IMR-90 (cell line): ENCODE measurements at regions not wholly inside any gene's neighbourhood (a gene's known extent, or its start where the extent isn't known, plus 50 kb on each side); places are given as distances from the start of the nearest gene placed in this dataset.

Experiments
- ATAC-seq: fragments of 200-7000 bp; cut with Tn5 transposase; 2 replicates; pipeline ENCODE4 v1.9.1; 2020; ENCODE audit warnings: low read depth, mild to moderate bottlenecking, moderate library complexity
- BruUV-seq: library from RNA; stranded (reverse); fragments of 400-500 nt; replicated peaks from 2 replicates; lab custom pipeline; 2021; lab: Mats Ljungman, UMichigan
- CTCF ChIA-PET: fragments of 300-600 bp; formaldehyde crosslinking; extraction: SDS; loops from one replicate; lab custom pipeline; 2021; ENCODE audit warnings: antibody characterized with exemption; lab: Yijun Ruan, JAX
- POLR2A ChIA-PET: fragments of 300-600 bp; sonication (Branson Sonifier 250); formaldehyde crosslinking; loops from one replicate; lab custom pipeline; 2022; ENCODE audit warnings: antibody characterized with exemption; ENCODE audit not compliant: unreplicated experiment; lab: Charles Lee
- DNase-seq: peaks from one replicate; pipeline ENCODE4 v3.0.0; 2013
- H2AFZ ChIP-seq: replicated peaks from 2 replicates; pipeline ENCODE3; 2013; ENCODE audit warnings: low read length, mild to moderate bottlenecking; ENCODE audit not compliant: poor library complexity
- H2AK5ac ChIP-seq: 2 replicates; pipeline ENCODE4 v1.6.1; 2013; ENCODE audit warnings: low read depth, low read length, inconsistent platforms
- H2AK9ac ChIP-seq: replicated peaks from 2 replicates; pipeline ENCODE3; 2013; ENCODE audit warnings: mild to moderate bottlenecking, low read depth, low read length, moderate library complexity; ENCODE audit not compliant: poor library complexity
- H2BK120ac ChIP-seq: 2 replicates; pipeline ENCODE4 v1.6.1; 2013; ENCODE audit warnings: low read depth, low read length, inconsistent platforms
- H2BK15ac ChIP-seq: 3 replicates; pipeline ENCODE4 v1.6.1; 2013; ENCODE audit warnings: low read depth, low read length, inconsistent platforms
- H2BK20ac ChIP-seq: 2 replicates; pipeline ENCODE4 v1.6.1; 2013; ENCODE audit warnings: low read depth, mild to moderate bottlenecking, inconsistent platforms, low read length, moderate library complexity
- H2BK5ac ChIP-seq: 2 replicates; pipeline ENCODE4 v1.6.1; 2013; ENCODE audit warnings: mild to moderate bottlenecking, low read depth, low read length, inconsistent platforms; ENCODE audit not compliant: poor library complexity, severe bottlenecking
- H3K14ac ChIP-seq: replicated peaks from 2 replicates; pipeline ENCODE4 v1.6.1; 2013; ENCODE audit warnings: low read depth, low read length, inconsistent platforms
- H3K18ac ChIP-seq: 2 replicates; pipeline ENCODE4 v1.6.1; 2013; ENCODE audit warnings: low read depth, low read length, control low read depth
- H3K23ac ChIP-seq: 2 replicates; pipeline ENCODE4 v1.6.1; 2013; ENCODE audit warnings: low read depth, low read length, inconsistent platforms
- H3K27ac ChIP-seq: 2 replicates; pipeline ENCODE4 v1.5.1; 2013; ENCODE audit warnings: mild to moderate bottlenecking, control low read depth, low read length; ENCODE audit not compliant: insufficient read depth
- H3K27me3 ChIP-seq: 2 replicates; pipeline ENCODE4 v1.6.1; 2013; ENCODE audit warnings: low read length; ENCODE audit not compliant: control insufficient read depth, insufficient read depth
- H3K36me3 ChIP-seq: 2 replicates; pipeline ENCODE4 v1.6.1; 2013; ENCODE audit warnings: low read length, mixed read lengths; ENCODE audit not compliant: control insufficient read depth, insufficient read depth
- H3K4ac ChIP-seq: 2 replicates; pipeline ENCODE4 v1.6.1; 2013; ENCODE audit warnings: low read depth, low read length, inconsistent platforms
- H3K4me1 ChIP-seq: 2 replicates; pipeline ENCODE4 v1.6.1; 2013; ENCODE audit warnings: low read length, mixed read lengths; ENCODE audit not compliant: control insufficient read depth, insufficient read depth
- H3K4me2 ChIP-seq: 2 replicates; pipeline ENCODE4 v1.6.1; 2013; ENCODE audit warnings: low read depth, mild to moderate bottlenecking, control low read depth, low read length, moderate library complexity
- H3K4me3 ChIP-seq: 2 replicates; pipeline ENCODE4 v1.5.1; 2013; ENCODE audit warnings: low read depth, mild to moderate bottlenecking, control low read depth, low read length, moderate library complexity; ENCODE audit not compliant: insufficient read depth
- H3K56ac ChIP-seq: 2 replicates; pipeline ENCODE4 v1.6.1; 2013; ENCODE audit warnings: low read length, inconsistent platforms; ENCODE audit not compliant: insufficient read depth; ENCODE audit errors: extremely low read depth
- H3K79me1 ChIP-seq, 2 experiments: 2 replicates each; pipeline ENCODE4 v1.6.1; 2013; ENCODE audit warnings: low read length in 2 of 2, inconsistent platforms in 1 of 2, low read depth in 1 of 2
- H3K9ac ChIP-seq: 2 replicates; pipeline ENCODE4 v1.6.1; 2013; ENCODE audit warnings: low read depth, low read length, control low read depth
- H3K9me1 ChIP-seq: 2 replicates; pipeline ENCODE4 v1.6.1; 2013; ENCODE audit warnings: low read length, inconsistent platforms; ENCODE audit not compliant: insufficient read depth
- H3K9me3 ChIP-seq: 2 replicates; pipeline ENCODE4 v1.6.1; 2013; ENCODE audit warnings: low read length; ENCODE audit not compliant: control insufficient read depth, insufficient read depth
- H4K20me1 ChIP-seq: 2 replicates; pipeline ENCODE4 v1.6.1; 2013; ENCODE audit warnings: low read length, inconsistent platforms; ENCODE audit not compliant: insufficient read depth
- H4K5ac ChIP-seq: 2 replicates; pipeline ENCODE4 v1.6.1; 2013; ENCODE audit warnings: mild to moderate bottlenecking, low read depth, low read length, control low read depth
- H4K8ac ChIP-seq, 2 experiments: 2 replicates each; pipeline ENCODE4 v1.6.1; 2013; ENCODE audit warnings: low read depth in 2 of 2, low read length in 2 of 2, control low read depth in 1 of 2, inconsistent platforms in 1 of 2
- H4K91ac ChIP-seq: 2 replicates; pipeline ENCODE4 v1.6.1; 2013; ENCODE audit warnings: low read depth, low read length, inconsistent platforms; ENCODE audit not compliant: insufficient read depth
- BHLHE40 ChIP-seq: fragments of 150-350 bp; IDR thresholded peaks from 2 replicates; pipeline ENCODE4 v1.6.1; 2016; ENCODE audit warnings: mild to moderate bottlenecking, low read depth, low read length
- CEBPB ChIP-seq: IDR thresholded peaks from 2 replicates; pipeline ENCODE4 v1.6.1; 2012; ENCODE audit warnings: low read depth, low read length, improper control_type of control experiment
- FOS ChIP-seq: fragments of 150-350 bp; IDR thresholded peaks from 2 replicates; pipeline ENCODE4 v1.6.1; 2016; ENCODE audit warnings: low read depth, low read length
- MAZ ChIP-seq: IDR thresholded peaks from 2 replicates; pipeline ENCODE4 v1.6.1; 2012; ENCODE audit warnings: low read depth, mild to moderate bottlenecking, low read length, improper control_type of control experiment, moderate library complexity, borderline replicate concordance
- MXI1 ChIP-seq: IDR thresholded peaks from 2 replicates; pipeline ENCODE4 v1.6.1; 2012; ENCODE audit warnings: low read depth, mild to moderate bottlenecking, low read length, moderate library complexity, borderline replicate concordance
- NFE2L2 ChIP-seq: fragments of 150-350 bp; IDR thresholded peaks from 2 replicates; pipeline ENCODE4 v1.6.1; 2016; ENCODE audit warnings: low read depth, mild to moderate bottlenecking, low read length
- RAD21 ChIP-seq: IDR thresholded peaks from 2 replicates; pipeline ENCODE4 v1.6.1; 2012; ENCODE audit warnings: low read length, improper control_type of control experiment
- RCOR1 ChIP-seq: IDR thresholded peaks from 2 replicates; pipeline ENCODE4 v1.6.1; 2012; ENCODE audit warnings: mild to moderate bottlenecking, low read length, improper control_type of control experiment; ENCODE audit not compliant: insufficient replicate concordance
- RFX5 ChIP-seq: IDR thresholded peaks from 2 replicates; pipeline ENCODE4 v1.8.0; 2012; ENCODE audit warnings: low read depth, mild to moderate bottlenecking, low read length, moderate library complexity
- SMC3 ChIP-seq: fragments of 150-350 bp; IDR thresholded peaks from 2 replicates; pipeline ENCODE4 v1.6.1; 2016; ENCODE audit warnings: low read depth, mild to moderate bottlenecking, antibody characterized with exemption, low read length, moderate library complexity
- WGBS, 2 experiments: methylation state at CpG; one replicate each; pipeline versions ENCODE4 v1.1.5 to v1.1.7; 2013; ENCODE audit warnings: missing lambda C conversion rate in 2 of 2; ENCODE audit not compliant: insufficient read length in 1 of 2; ENCODE audit errors: extremely low coverage in 2 of 2; 5-methylcytosine and 5-hydroxymethylcytosine counted together
- dilution Hi-C: fragments of 300-500 bp; cut with HindIII; formaldehyde crosslinking; loops from one replicate; pipeline ENCODE4 v1.14.3; 2018; ENCODE audit warnings: low sequenced_read_pairs; ENCODE audit not compliant: unreplicated experiment
- in situ Hi-C: fragments of 300-500 bp; cut with MboI; formaldehyde crosslinking; loops from 3 replicates; pipeline ENCODE4 v1.14.3; 2019; ENCODE audit warnings: low sequenced_read_pairs, inconsistent platforms, mixed read lengths
- intact Hi-C: fragments of 100-400 bp; cut with micrococcal nuclease; formaldehyde crosslinking; loops from 2 replicates; pipeline ENCODE4 v1.10.0; 2022
- TF ChIP-seq, protein P1 (sequence below): fragments of 150-350 bp; IDR thresholded peaks from 2 replicates; pipeline ENCODE4 v1.6.1; 2016; ENCODE audit warnings: low read depth, mild to moderate bottlenecking, low read length, moderate library complexity, borderline replicate concordance
- TF ChIP-seq, protein P2 (sequence below): fragments of 150-350 bp; IDR thresholded peaks from 2 replicates; pipeline ENCODE4 v1.6.1; 2017; ENCODE audit warnings: mild to moderate bottlenecking, antibody characterized with exemption, low read length, low read depth

DNA sequence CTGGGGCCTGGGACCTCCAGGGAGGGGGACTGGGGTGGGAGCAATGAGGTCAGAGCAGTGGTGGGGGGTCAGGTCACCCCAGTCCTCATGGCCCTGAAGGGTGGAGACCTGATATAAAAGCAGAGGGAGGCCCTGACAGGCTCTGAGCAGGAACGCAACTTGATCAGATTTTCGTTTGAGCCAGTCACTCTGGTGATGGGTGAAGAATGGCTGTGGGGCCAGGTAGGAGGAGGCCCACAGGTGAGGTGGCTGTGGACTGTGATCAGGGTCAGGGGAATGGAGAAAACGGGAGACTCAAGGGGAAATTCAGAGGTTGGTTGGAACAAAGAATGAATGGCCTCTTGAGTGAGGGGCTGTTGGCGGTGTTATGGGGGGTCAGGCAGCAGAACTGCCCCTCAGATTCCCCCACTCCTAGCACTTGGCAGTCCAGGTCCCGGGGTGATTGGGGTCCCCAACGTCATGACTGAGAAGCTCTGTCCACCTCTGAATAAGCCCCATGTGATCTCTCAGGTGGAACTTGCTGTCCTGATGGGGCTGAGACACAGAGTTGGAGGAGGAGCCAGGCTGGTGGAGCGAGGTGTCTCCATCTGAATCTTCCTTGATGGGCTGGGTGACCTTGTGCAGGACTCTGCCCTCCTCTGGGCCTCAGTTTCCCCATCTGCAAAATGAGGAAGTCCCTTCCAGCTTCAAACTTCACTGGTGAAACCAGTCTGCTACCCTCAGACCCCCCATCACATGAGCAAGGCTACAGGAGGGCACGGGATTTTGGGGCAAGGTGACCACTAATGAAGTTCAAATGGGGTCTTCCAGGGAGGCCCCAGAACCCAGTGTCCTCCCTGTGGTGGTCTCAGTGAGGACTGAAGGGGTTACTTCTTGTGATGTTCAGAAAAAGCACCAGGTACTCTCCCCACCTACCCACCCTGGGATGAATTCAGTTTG, 683.0 kb downstream of the MATN1 start:
- H3K23ac ChIP-seq = no peak overlapping the region
- H3K4me2 ChIP-seq = no peak overlapping the region
- no peak overlapping the region for H3K27ac ChIP-seq
- no peaks in the 10 kb centered on the region for H3K9me3 ChIP-seq
- H2BK120ac ChIP-seq = no peak overlapping the region
- H3K56ac ChIP-seq = no peak overlapping the region
- H4K91ac ChIP-seq = no peak overlapping the region
- H3K9me1 ChIP-seq = no peaks in the 10 kb centered on the region
- no peak overlapping the region for H4K8ac ChIP-seq
- H2BK20ac ChIP-seq = no peak overlapping the region
- POLR2A ChIA-PET = no interaction called here
- no TSS peak for BruUV-seq
- H3K18ac ChIP-seq = no peak overlapping the region
- no peak overlapping the region for H2BK5ac ChIP-seq
- dilution Hi-C loops = no loop called here
- CTCF ChIA-PET = no interaction called here
- no peak overlapping the region for H2AK9ac ChIP-seq
- no peaks in the 10 kb centered on the region for H3K4me1 ChIP-seq
- H2BK15ac ChIP-seq = no peak overlapping the region
- ATAC-seq (no peak), DNase-seq (no peak)
- no peak overlapping the region for H2AFZ ChIP-seq
- TF ChIP-seq, protein P1, sequence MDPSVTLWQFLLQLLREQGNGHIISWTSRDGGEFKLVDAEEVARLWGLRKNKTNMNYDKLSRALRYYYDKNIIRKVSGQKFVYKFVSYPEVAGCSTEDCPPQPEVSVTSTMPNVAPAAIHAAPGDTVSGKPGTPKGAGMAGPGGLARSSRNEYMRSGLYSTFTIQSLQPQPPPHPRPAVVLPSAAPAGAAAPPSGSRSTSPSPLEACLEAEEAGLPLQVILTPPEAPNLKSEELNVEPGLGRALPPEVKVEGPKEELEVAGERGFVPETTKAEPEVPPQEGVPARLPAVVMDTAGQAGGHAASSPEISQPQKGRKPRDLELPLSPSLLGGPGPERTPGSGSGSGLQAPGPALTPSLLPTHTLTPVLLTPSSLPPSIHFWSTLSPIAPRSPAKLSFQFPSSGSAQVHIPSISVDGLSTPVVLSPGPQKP = no peak
- TF ChIP-seq, protein P2, sequence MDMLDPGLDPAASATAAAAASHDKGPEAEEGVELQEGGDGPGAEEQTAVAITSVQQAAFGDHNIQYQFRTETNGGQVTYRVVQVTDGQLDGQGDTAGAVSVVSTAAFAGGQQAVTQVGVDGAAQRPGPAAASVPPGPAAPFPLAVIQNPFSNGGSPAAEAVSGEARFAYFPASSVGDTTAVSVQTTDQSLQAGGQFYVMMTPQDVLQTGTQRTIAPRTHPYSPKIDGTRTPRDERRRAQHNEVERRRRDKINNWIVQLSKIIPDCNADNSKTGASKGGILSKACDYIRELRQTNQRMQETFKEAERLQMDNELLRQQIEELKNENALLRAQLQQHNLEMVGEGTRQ = no peak
- TF ChIP-seq BHLHE40 (no peak), RFX5 (no peak), CEBPB (no peak), NFE2L2 (no peak), MAZ (no peak), FOS (no peak), MXI1 (no peak), SMC3 (no peak), RAD21 (no peak), RCOR1 (no peak)
- no peaks in the 10 kb centered on the region for H3K79me1 ChIP-seq
- H4K20me1 ChIP-seq = no peaks in the 10 kb centered on the region
- H3K27me3 ChIP-seq = no peaks in the 10 kb centered on the region
- H2AK5ac ChIP-seq = no peak overlapping the region
- intact Hi-C loops = no loop called here
- H3K14ac ChIP-seq = no peak overlapping the region
- in situ Hi-C loops = no loop called here
- H3K4me3 ChIP-seq = no peak overlapping the region
- H3K36me3 ChIP-seq = no peaks in the 10 kb centered on the region
- H4K5ac ChIP-seq = no peak overlapping the region
- H3K4ac ChIP-seq = no peak overlapping the region
- WGBS, 2 experiments = no CpG with 5 or more reads among the region's 8 CpGs
- no peak overlapping the region for H3K9ac ChIP-seq
